Activated CD4-positive, alpha-beta T cell treated with anti-CD3 and anti-CD28 coated beads, Interleukin-10, Interleukin-2, amounts not matched to agents 100 ng/mL and 50 ng/mL, durations not matched to agents 16 hours and 8 hours (primary cell): ENCODE measurements at regions not wholly inside any gene's neighbourhood (a gene's known extent, or its start where the extent isn't known, plus 50 kb on each side); places are given as distances from the start of the nearest gene placed in this dataset.

Source experiments
- DNase-seq: peaks from one replicate; pipeline ENCODE4 v3.0.0-alpha.2; 2020

DNA sequence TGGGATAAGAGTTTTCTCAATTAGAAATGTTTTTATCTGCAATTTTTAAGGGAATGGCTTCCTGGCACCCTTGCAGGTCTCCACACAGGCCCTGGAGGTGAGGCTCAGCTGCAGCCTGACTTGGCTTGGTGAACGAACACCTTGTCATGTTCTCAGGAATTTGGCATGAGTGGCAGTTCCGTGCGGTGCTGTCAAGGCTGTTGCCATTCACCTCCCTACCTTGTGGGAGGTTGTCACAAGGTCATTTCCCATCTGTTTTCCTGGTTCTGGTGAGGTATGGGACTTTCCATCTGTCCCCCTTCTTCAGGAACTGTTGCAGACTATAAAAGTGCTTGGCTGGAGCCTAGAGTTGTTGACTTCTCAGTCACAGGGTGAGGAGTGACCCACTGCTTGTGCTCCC, 82.9 kb downstream of the ELOVL4 start:
- no peak for DNase-seq

DNA sequence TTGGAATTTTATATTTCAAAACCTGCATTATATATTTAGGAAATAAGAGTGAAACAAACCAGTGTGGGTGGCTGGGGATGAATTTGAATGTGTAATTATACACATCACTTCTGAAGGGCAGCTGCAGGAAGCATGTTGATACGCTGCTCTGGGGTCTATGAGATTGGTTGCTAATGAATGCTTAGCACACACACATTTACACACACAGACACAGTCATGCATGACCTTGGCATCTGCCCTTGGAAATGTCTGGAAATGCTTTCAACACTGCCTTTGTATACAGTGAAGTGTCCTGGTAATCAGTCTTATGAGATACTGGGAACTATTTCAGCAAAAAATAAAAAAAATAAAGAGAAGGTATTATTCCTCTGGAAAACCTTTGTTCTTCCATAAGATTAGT, 83.4 kb downstream of the ELOVL4 start:
- DNase-seq, result no peak

DNA sequence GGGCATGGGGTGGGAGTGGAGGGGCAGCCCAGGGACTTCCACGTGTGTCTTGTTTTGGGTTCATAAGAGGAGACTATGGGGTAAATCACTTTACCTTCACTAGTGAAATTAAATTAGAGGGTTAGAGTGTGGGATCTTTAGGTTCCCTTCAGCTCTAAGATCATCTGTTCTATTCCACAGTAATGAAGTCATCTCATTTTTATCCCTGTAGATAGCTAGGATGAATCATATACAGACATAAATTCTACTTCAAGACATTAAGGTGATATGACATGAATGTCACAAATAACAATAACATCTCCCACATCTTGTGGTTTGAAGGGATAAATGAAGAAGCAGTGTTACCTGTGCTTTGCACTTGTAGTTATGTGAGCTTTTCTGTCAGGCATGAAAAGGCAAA, 83.8 kb downstream of the ELOVL4 start:
- DNase-seq, result no peak

DNA sequence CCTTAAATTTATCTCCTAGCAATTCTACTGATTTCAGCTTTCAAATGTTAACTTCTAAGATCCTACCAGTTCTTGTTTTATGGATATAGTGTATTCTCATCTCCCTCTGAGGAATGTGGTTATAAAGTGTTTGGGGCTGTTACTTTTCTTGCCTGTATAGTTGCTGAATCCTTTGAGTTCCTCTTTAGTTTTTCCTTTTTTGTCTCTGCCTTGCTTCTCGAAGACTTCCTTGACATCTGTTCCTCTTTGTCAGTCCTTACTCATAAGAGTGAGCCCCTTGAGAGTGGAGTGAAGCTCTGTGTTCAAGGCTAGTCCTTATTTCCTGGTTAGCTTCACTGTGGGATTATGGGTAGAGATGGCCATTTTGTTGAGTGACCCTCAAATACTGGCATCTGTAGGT, 84.6 kb downstream of the ELOVL4 start:
- DNase-seq, result no peak

DNA sequence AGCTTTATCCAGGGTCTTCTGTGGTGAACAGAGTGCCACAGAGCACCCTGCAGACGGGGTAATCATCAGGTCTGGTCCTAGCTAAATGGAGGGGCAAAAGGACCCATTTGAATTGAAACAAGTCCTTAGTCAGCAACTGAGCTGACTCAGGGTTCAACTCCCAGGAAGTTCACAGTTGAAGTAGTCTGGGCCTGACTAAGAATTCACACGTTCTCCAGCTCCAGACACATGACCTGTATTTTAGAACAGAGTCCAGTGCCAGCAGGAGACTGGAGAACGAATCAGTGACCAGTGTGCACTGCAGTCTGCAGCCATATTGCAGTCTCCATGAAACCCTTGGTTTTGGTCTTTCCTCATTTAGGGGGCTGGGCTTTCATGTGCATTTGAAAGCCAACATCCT, 85.2 kb downstream of the ELOVL4 start:
- no peak for DNase-seq

DNA sequence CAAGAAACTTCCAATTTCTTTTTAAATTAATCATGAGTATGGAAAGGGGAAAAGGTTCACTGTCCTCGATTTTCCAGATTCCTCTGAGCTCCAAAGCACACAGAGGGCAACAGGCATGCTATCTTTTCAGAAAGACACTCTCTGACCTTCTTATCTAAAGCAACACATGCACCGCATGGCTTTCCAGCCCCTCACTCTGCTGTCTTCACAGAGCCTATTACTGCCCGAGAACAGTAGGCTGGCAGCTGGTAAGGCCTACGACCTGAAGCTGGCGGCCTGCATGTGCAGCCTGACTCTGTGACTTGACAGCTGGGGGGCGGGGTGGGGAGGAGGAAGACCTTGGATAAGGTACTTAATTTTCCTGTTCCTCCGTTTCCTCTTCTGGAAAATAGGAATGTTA, 86.3 kb downstream of the ELOVL4 start:
- no peak for DNase-seq

DNA sequence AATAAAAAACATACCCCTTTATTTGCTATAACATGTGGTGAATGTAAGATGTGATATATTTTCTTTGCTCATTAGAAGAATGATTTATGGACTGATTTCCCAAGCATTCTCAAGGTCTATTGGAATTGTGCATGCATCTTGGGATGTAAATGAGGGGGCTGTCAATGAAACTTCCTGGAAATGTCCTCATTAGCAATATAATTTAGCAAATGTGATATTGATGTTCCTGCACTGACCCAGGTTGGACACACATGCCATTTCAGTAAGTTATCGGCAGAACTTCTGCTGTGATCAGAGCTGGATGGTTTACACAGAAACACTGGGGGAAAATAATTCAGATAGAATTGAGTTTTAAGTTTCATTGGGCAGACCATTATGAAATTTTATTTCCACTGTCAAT, 99.9 kb downstream of the ELOVL4 start:
- no peak for DNase-seq

DNA sequence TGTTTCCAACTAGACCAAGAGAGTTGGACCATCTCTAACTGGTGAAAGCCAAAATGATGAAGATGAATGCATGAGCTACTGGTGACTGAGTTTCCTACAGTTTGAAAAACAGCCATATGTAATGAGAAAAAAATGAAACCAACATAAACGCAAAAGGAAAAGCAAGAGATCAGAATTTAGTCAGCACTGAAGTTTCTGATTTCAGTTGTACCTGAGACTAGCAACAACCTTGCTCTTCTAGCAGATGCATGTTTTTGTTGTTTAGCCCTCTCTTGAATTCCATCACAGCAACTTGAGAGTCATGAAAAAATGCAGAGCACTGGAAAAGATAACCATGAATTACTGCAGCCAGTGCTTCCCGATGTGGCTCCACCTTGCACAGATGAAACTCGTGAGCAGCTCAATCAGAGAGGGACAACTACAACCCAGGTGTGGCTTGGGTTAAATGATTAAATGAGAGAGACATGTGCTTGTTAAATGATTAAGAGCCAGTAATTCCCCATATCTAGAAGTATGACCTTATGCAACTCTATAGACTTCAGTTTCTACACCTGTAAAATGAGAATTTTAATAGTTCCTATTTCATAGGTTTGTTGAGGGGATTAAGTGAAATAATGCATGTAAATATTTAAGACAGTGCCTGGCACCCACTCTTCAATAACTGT, 104.8 kb downstream of the ELOVL4 start:
- peak; percentile 18 for DNase-seq

DNA sequence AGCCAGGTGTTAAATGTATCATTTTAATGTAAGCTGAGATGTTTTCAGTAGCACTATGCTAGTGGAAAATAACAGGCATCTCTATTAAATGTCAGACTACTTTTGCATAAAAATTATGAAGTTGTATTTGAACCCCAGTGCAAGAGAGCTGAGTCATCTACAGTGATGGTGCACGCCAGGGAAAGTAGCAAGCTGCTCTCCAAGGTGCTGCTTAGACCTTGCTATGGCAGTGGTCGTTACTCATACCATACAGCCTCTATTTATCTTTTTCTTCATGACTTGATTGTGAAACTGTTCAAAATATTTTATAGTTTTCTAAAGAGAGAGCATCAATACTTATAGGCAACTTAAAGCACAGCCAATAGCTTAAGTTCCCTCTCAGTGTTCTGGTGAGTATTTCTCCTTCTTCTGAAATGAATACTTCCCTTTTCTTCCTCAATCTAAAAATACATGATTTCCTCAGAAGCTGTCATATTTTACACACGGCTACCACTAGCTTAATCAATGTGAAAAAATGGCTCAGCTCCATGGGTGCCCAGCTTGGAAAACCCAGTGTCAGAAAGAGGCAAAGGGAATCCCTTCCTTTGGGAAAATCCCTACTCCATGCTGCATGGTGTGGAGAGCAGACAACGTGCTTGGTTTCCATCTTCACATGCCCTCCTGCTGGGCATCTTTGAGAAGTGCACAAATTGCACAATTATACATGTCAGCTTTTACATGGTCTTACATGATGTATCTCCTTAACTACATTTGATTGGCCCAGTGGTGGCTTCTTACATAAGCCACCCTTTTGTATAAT, 105.6 kb downstream of the ELOVL4 start:
- peak; percentile 14 for DNase-seq

DNA sequence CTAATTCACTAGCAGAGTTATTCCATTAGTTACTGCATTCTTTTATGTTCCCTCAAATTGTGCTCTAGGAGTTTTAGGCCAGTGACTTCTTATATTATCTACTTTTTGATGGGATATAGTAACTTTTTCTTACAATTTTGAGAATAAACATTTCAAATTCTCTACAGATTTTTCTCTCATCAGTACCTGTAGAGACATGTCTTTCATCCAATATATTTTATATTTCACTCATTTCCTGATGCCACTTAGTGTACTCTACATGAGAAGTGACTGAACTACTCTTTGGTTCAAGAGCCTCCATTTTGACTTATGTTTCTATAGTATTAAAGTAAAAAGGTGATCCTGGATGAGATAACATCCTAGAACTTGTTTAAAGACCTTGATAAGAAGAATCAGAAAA, 108.5 kb downstream of the ELOVL4 start:
- no peak for DNase-seq

DNA sequence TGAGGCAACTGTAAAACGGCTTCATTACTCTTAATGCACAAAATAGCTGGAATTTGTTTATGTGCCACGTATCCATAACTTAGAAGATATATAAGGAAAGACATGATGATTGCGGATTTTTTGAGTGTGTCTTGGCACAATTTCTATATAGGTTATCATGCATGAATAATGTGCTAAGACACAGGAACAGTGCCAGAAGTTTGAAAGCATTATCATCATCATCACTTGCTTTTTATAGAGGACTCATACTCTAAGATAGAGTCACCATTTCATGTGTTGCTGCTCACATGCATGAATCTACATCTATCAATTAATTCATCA, 113.4 kb downstream of the ELOVL4 start:
- no peak for DNase-seq

DNA sequence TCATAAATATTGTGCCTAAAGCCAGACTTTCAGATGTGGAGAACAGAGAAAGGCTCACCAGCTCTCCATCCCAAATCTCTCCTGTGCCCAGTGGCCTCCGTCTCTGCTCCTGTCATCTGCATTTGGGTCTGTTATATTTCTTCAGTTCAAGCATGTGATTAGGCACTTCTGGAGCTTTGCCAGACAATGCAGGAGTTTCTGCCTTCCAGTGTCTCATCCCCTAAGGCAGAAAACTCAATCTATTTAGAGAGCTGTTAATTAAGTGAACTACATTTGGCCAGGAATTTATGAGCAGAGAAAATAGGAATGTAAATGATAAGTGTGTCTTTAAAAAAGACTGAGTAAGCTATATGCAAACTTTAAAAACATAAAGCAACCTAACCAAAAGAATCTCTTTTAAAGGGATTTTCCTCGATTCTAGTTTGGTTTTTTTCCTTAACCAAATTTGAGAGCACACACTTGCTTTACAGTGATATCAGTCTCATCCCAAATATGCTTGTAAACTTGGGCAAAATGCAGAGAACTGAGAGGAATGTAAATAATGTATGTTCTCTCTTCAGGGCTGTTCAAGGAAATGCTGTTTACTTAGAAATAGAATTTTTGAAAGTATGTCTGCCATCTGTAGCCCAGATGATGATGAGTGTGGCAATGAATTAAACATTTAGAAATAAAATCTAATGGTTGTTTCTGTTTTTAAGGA, 113.9 kb downstream of the ELOVL4 start:
- DNase-seq, result no peak

DNA sequence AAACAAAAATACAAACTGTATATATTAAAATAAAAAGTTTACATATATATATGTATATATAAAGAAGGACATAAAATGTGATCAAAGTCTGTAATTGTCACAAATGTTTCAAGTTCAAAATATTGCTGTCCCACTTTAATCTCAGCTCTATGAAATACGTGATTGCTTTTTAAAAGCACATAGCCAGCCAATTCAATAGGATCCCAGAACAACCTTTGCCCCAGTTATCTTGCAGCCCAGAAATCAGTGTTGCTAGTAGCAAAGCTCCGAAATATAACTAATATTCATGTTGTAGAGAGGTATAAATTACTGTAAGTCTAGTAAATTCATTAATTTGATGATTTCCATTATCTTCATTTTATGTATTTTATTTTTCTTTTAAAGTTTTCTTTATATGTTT, 114.6 kb downstream of the ELOVL4 start:
- no peak for DNase-seq

DNA sequence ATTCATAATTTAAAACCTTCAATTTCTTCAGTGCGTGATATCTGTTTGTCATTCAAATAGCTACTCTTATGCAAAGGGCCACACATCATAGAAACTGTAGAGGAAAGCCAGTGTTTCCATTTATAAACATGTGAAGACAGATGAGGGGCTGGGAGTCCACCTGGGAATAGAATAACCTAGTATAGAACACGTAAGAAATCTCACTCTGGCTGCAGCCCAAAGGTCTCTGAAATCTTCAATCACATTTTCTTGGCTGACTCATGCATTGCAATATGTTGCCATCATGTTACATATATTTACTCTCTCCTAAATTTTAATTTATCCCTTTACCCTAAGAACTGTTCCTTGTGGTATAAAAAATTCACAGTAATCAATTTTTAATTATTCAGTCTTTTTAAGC, 123.2 kb downstream of the ELOVL4 start:
- no peak for DNase-seq

DNA sequence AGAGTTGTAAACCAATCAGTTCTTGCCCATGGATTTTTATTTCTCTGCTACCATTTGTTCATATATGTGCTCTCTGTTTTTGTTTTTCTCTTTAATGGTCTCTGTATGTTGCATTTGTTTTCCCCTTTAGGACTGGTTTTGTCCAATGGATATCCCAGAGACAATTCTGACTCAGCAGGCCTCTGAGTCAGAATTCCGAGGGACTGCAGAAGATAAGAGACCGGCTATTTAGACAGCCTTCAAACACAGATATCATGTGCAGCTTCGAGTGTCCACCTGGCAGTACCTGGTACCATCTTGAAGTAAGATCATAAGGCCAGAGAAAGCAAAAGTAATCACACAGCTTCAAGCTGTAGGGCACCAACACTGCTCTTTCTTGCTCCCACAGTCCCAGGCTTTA, 125.5 kb downstream of the ELOVL4 start:
- no peak for DNase-seq

DNA sequence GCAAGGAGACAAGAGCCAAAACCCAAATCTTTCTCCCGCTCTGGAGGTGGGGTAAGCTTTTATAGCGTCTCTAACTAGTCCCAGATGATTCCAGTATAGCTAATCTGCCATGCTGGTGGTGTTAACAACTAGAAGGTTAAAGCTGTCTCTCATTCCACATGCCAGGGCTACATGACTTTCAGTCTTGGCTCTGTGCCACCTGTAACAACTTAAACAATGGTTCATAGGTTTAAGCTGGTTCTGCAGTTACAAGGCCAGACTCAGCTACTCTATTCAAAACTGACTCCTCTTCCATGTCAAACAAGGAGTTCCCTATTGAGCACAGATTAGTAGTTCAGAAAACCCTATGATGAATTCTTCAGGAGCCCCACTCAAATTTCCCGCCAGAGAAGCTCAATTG, 128.9 kb downstream of the ELOVL4 start:
- no peak for DNase-seq

DNA sequence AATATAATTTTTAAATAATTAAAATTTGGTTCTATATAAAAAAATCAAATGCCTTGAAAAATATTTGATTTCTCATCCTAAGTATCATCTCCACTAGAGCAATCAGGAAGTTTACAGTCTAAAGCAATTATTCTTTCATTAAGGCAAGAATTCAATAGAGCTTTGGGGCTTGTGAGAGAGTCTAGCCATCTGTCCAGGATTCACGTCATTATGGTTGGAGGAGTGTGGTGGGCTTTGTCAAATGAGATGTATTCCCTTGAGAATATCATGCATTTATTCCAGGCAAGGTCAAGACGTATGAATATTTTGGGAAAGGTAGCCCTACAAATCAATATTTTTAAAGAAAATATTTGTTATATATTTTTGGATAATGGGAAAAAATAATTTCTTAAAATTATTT, 132.4 kb downstream of the ELOVL4 start:
- DNase-seq, result no peak

DNA sequence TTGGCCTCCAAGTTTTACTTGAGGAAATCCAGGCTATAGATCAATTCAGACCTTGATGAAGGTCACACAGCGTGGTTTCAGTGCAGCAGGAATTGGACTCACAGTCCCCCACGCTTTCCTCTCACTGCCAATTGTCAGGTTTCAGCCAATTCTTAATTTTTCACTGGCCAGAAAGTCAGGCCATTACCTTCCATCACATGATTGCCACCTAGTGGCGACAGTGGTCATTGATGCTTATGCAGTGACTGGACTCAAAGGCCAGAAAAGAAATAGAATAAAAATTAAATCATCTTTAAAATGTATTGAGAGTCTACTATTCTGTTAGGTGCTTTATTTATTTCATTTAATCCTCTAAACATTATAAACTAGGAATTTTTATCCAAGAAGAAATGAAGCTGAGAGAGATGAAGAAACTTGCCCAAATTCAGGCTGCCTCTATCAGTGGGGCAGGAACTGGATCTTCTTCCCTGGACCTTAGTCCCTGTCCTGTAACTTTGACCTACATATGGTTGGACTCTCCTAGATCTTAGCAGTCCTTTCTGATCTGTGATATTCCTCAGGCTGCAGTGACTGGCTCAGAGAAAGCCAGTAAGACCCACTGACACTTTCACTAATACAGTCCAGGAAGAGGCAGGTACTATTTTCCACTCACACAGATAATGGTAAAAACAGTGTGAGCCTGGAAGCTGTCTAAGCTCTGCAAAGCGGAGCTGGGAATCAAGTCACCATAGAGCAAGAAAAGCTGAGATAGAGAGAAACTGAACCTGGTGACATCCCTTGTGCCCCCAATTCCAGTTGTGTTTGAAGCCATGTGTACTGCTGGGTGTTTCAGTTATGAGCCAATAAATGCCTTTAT, 133.3 kb downstream of the ELOVL4 start:
- peak; percentile 66 for DNase-seq

DNA sequence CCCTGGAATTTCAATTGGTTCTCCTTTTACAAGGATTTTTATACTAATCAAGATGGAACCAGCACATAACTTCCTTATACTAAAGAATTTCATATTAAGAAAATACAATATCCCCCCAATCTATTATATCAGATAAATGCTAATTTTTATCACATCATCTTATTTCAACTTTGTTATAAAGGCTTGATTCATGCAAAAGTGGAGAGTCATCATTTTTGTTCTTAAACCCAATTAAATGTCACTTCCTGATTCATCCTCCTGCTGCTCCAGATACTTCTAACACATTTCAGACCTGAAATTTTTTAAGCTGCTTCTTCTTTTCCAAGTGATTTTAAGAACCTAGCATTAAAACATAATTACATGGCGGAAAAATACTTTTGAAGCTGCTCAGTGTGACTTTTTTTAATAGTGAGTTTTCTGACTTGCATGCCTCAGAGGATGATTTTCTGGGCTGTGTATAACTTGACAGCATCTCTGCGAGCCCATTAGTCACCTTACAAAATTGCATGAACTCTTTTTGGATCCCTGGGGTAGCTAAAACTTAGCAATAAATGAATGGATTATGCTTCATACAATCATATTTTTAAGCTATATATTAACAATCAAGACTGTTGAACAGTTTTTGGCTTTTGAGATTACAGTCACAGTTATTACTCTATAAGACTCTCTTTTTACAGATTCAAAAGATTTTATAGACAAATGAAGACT, 134.1 kb downstream of the ELOVL4 start:
- DNase-seq, result no peak

DNA sequence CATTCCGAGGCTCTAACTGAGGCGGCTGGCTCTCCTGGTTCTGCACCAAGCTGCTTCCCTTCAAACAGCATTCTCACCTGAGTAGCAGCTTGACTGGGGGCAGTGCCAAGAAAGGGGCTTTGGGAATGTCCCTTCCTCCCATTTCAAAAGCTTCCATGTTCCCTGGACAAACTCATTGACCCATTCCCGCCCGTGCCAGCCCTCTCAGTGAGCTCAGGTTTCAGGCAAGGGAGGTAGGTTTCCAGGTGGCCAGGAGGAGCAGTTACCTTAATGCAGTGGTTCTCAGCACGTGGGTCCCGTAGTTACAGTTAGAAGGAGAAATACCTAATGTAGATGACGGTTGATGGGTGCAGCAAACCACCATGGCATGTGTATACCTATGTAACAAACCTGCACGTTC, 135.2 kb downstream of the ELOVL4 start:
- no peak for DNase-seq

DNA sequence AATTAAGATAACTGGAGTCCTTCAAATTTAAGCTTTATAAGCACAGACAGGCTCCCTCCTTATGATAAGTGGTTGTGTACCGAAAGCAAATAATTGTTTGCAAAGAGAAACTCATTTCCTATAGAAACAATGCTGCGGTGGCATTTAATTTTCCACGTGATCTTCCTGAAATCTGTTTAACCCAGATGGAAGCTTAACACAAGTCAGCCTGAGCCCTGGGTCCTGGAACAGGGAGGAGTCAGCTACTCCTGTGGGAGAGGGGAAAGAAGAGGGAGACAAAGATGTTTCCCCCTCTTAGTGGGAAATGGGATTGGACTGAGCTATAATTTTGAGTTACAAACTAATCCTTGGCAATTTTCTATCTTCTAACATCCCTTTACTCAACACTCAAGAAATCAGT, 136.5 kb downstream of the ELOVL4 start:
- DNase-seq, result no peak

DNA sequence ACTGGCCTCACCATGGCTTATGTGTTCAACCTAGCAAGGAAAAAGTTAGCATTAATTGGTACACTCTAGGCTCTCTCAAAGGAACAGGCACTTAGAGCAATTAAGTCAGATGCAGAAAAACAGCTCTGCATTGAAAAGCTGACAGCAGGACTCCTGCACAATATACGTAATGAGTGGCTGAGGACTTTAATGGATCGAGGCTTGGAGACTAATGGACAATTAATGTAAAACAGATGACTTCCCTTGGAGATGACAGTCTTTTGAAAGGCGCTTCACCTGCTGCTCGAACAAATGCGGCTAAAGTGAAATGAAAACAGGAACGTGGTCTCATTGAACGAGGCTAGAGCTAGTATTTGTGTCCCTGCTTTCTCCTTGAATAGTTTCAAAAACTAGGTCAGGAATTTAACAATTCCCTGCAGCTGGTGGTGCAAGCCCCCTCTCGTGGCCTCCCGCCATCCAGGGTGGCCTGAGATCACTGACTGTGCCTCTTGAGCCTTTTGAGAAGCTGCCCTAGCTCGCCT, 137.1 kb downstream of the ELOVL4 start:
- DNase-seq, result no peak

DNA sequence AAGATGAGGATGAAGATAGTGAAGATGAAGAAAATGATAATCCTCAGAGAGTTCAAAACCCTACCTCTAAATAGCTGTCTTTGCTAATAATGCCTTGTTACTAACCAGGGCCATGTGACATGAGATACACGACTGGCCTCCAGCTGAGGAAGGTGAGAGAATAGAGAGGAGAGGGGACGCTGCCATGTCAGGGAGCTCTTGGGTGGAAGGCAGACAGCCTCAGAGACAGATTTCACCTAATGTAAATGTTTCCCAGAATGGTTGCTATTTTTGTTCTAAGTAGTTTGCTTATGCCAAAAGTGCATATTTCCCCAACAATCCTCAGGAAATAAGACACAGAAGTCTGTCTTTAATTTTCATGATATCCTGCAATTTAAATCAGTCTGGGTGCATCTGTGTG, 138.4 kb downstream of the ELOVL4 start:
- DNase-seq, result no peak
